ENCODE measurements at regions not wholly inside any gene's neighbourhood (a gene's known extent, or its start where the extent isn't known, plus 50 kb on each side); places are given as distances from the start of the nearest gene placed in this dataset.

DNA sequence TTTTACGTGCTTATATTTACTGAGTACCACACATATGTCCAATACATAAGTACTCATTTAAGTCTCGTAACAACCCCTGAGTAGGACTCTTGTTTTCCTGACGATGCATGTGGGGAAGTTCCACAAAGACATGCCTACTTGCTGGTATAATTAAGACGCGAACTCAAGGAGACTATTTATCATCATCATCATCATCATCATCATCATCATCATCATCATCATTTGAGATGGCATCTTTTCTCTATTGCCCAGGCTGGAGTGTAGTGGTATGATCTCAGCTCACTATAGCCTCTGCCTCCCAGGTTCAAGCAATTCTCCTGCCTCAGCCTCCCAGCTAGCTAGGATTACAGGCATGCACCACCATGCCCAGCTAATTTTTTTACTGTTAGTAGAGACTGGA lies 809.9 kb upstream of the EEF2KMT start:
- no peak for DNase-seq (ENCODE audit: low read depth, low spot score)
- POLR2A ChIA-PET: no interaction called here
- H3K27me3 ChIP-seq (ENCODE audit: control insufficient read depth, insufficient read depth, low read length): no peaks in the 10 kb centered on the region
- TF ChIP-seq, protein P1, sequence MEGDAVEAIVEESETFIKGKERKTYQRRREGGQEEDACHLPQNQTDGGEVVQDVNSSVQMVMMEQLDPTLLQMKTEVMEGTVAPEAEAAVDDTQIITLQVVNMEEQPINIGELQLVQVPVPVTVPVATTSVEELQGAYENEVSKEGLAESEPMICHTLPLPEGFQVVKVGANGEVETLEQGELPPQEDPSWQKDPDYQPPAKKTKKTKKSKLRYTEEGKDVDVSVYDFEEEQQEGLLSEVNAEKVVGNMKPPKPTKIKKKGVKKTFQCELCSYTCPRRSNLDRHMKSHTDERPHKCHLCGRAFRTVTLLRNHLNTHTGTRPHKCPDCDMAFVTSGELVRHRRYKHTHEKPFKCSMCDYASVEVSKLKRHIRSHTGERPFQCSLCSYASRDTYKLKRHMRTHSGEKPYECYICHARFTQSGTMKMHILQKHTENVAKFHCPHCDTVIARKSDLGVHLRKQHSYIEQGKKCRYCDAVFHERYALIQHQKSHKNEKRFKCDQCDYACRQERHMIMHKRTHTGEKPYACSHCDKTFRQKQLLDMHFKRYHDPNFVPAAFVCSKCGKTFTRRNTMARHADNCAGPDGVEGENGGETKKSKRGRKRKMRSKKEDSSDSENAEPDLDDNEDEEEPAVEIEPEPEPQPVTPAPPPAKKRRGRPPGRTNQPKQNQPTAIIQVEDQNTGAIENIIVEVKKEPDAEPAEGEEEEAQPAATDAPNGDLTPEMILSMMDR (IDR thresholded peaks at IDR 0.05; ENCODE audit: low read depth, low read length): no peak
- H3K4me3 ChIP-seq (ENCODE audit: low read depth, low read length): no peak overlapping the region
- no peak overlapping the region for H3K27ac ChIP-seq (ENCODE audit: low read depth, low read length)
- CTCF ChIA-PET: no interaction called here
- H3K9me3 ChIP-seq (ENCODE audit: control insufficient read depth, insufficient read depth, low read length): peaks cover 60% of the 10 kb centered on the region

DNA sequence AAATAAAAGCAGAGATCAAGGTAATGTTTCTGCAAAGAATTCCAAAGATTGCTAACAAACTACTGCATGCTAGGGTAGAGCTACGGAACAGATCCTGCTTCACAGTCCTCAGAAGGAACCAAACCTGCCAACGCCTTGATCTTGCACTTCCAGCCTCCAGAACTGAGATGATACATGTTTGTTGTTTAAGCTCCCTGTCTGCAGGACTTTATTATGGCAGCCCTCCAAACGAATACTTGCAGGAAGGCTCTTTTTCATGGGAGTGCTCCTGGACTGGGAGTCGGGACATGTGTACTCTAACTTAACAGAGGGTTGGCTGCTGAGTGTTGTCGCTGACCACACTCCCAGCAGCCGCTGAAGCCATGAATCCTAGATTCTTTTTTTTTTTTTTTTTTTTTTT lies 808.8 kb upstream of the EEF2KMT start:
- POLR2A ChIA-PET: no interaction called here
- CTCF ChIA-PET: no interaction called here
- no peaks in the 10 kb centered on the region for H3K27me3 ChIP-seq (ENCODE audit: control insufficient read depth, insufficient read depth, low read length)
- no peak overlapping the region for H3K4me3 ChIP-seq (ENCODE audit: low read depth, low read length)
- no peak overlapping the region for H3K27ac ChIP-seq (ENCODE audit: low read depth, low read length)
- H3K9me3 ChIP-seq (ENCODE audit: control insufficient read depth, insufficient read depth, low read length): peaks cover 60% of the 10 kb centered on the region
- no peak for DNase-seq (ENCODE audit: low read depth, low spot score)
- TF ChIP-seq, protein P1 (IDR thresholded peaks at IDR 0.05; ENCODE audit: low read depth, low read length): no peak

DNA sequence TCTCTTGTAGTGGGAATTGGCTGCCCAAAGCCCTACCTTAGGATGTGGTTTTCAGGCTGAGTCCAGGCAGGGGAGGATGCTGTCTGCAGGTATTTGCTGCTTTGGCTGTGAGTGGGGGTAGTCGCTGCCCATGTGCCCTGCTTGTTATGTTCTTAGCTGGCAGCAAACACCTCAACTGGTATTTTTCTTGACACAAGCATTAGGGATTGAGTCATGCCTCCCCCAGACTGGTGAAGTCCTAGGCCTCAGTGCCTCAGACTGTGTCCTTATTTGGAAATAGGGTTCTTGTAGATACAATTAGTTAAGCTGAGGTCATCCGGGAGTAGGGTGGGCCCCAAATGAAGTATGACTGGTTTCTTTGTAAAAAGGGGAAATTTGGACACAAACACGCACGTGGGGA lies 808.3 kb upstream of the EEF2KMT start:
- CTCF ChIA-PET: no interaction called here
- TF ChIP-seq, protein P1 (IDR thresholded peaks at IDR 0.05; ENCODE audit: low read depth, low read length): no peak
- no peak overlapping the region for H3K4me3 ChIP-seq (ENCODE audit: low read depth, low read length)
- DNase-seq (ENCODE audit: low read depth, low spot score): no peak
- peaks cover 56% of the 10 kb centered on the region for H3K9me3 ChIP-seq (ENCODE audit: control insufficient read depth, insufficient read depth, low read length)
- no peak overlapping the region for H3K27ac ChIP-seq (ENCODE audit: low read depth, low read length)
- H3K27me3 ChIP-seq (ENCODE audit: control insufficient read depth, insufficient read depth, low read length): no peaks in the 10 kb centered on the region
- POLR2A ChIA-PET: no interaction called here

DNA sequence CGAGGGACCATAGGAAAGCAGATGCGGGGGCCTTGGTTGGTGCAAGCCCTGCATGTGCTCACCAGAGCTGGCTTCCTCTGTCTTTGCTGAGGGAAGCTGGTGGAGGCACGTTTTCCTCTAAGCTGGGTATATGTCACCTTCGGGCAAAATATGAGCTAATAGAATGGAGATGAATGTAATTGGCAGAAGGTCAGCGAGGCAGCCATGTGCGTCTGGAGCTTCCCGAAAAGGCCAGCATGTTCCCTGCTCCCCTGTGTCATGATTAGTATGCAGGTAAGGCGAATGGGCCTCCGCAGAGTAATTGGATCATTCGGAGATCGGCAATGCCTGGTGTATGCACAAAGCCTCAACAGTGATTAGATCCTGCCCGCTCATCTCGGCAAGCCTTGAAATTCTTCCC lies 806.2 kb upstream of the EEF2KMT start:
- Histone ChIP-seq H3K27ac (ENCODE audit: low read depth, low read length) (no peak overlapping the region), H3K4me3 (ENCODE audit: low read depth, low read length) (no peak overlapping the region), H3K9me3 (ENCODE audit: control insufficient read depth, insufficient read depth, low read length) (peaks cover 53% of the 10 kb centered on the region), H3K27me3 (ENCODE audit: control insufficient read depth, insufficient read depth, low read length) (no peaks in the 10 kb centered on the region)
- ChIA-PET CTCF (no interaction called here), POLR2A (no interaction called here)
- DNase-seq (ENCODE audit: low read depth, low spot score): no peak
- TF ChIP-seq, protein P1 (IDR thresholded peaks at IDR 0.05; ENCODE audit: low read depth, low read length): no peak

DNA sequence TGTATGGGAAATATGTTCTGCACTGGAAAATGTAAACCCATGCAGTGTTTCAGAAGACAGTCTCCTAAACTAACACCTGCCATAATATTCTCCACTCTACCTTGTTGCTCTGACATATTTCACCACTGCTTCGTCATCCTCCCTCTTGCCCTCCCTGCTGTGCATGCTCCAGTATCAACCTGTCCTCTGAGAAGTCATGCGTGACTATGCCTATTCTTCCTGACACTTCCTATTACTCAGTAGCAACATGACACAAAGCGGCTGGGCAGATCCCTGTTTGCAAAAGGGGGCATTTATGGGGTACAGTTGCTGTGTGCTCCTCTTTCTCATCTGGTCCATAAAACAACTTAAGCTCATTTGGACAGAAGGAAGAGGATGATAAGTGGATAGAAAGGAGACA lies 805.6 kb upstream of the EEF2KMT start:
- CTCF ChIA-PET: no interaction called here
- TF ChIP-seq, protein P1 (IDR thresholded peaks at IDR 0.05; ENCODE audit: low read depth, low read length): no peak
- POLR2A ChIA-PET: no interaction called here
- H3K9me3 ChIP-seq (ENCODE audit: control insufficient read depth, insufficient read depth, low read length): peaks cover 53% of the 10 kb centered on the region
- DNase-seq (ENCODE audit: low read depth, low spot score): no peak
- no peak overlapping the region for H3K27ac ChIP-seq (ENCODE audit: low read depth, low read length)
- no peaks in the 10 kb centered on the region for H3K27me3 ChIP-seq (ENCODE audit: control insufficient read depth, insufficient read depth, low read length)
- H3K4me3 ChIP-seq (ENCODE audit: low read depth, low read length): no peak overlapping the region
